GM18499 (cell line): ENCODE measurements at regions not wholly inside any gene's neighbourhood (a gene's known extent, or its start where the extent isn't known, plus 50 kb on each side); places are given as distances from the start of the nearest gene placed in this dataset.

ENCODE experiments used
- ATAC-seq: cut with Tn5 transposase; IDR thresholded peaks from one replicate; pipeline ENCODE4 v1.9.1; 2021; ENCODE audit warnings: moderate number of reproducible peaks; ENCODE audit not compliant: insufficient read depth, unreplicated experiment

DNA sequence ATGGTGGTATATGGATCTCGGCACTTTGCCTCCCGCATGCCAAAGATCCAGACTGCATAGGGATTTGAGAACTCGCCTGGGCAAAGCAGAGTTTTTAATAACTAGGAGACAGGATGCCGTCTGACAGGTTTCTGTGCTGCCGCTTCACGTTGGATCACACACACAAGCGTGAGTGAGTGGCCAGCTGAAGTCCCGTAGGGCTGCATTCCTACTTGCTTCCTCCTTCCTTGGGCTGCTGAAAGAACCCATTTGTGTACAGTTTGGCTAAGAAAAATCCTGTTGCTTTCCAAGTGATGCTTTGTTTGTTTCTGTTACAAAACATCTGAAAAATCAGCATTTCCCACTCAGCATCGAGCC, 604.3 kb upstream of the CFAP20DC start:
- ATAC-seq = no peak

GRCh38 chr3:59653405-59654122, 603.7 kb upstream of the CFAP20DC start:
- no peak for ATAC-seq

GRCh38 chr3:59644479-59645402, 594.9 kb upstream of the CFAP20DC start:
- no peak for ATAC-seq

DNA sequence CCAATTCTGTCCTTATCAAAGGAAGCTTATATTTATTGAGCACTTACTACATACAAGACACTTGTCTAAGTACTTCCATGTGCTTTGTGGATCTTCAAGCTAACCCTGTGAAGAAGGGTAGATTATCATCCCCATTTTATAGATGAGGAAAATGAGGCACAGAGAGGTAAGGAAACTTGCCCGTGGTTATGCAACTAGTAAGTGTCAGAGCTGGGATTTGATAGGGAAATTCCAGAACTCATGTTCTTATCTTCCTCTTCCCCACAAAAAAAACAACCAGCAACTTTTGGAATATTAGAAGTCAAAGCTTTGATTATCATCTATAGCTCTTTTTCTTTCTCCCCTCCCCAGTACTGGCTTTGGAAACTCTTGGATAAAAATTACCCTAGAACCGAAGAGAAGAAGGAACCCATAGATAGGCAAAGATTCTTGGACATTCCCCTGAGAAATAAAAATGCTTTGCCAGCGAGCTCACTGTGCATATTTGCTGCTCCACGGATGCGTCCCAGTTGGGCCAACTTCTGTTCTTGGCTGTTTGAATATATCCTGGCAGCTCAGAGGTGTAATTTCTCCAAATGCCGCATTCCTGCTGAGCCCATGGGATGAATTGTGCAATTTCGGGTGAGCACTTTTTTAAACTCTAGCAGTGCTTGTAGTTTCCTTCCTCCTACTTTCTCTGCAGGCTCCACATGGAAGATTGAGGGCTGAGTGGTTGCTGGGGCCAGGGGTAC, 591.5 kb upstream of the CFAP20DC start:
- ATAC-seq = no peak

DNA sequence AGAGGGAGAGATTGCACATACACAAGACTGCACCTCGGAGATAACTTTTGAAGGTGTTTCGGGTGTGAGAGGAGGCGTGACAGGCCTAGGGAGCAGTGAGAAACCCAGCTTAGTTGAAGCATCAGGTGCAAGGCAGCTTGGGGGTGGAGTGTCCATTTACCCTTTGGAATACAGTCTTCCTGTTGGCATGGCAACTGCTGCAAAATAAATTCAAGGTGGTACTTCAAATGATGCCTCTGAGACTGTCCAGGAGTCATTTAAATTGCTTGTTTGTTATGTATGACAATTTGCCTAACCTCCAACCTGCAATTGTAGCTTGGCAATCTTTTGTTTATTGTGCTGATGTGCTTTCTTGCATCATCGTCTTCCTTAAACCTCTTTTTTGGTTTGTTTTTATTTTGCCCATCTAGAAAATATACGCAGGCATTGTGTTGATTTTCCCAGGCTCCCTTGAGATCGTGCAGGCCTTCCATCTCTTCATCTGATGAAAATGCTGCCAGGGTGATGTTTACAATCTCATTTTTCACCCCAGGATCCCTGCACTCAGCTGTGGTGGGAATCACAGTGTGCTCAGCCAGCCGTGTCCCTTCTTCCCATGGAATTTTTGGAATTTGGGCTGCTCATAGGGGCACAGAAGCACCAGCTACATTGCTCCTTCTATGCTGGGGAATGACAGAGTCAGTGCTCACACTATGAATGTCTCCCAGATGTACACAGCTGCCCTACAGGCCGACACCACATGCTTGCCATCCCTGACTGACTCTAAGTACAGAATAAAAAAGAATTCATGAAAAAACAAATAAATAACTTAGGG, 583.1 kb upstream of the CFAP20DC start:
- no peak for ATAC-seq

GRCh38 chr3:59631482-59631881, 581.7 kb upstream of the CFAP20DC start:
- ATAC-seq = no peak

DNA sequence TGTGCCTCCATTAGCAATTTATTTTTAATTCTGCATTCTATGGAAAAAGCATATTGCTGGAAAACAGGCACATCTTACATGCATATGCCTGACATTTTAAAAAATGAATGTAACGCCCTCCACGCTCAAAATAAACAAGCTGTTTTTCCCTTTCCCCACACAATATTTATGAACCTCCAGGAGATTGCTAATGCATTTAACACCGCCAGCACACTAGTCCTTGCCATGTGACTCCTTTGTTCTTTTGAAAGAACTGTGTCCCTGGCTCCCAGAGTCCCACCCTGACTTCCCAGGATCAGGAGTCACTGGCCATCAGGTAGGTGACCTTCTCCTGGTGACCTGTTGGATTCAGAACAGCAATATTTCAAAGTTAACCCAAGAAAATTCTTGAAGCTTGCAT, 571.2 kb upstream of the CFAP20DC start:
- ATAC-seq = no peak

- no peak for ATAC-seq
Observed at GRCh38 chr3:59620325-59620724, 570.5 kb upstream of the CFAP20DC start.

GRCh38 chr3:59612444-59612715, 562.6 kb upstream of the CFAP20DC start:
- no peak for ATAC-seq

GRCh38 chr3:59611649-59612443, 562.0 kb upstream of the CFAP20DC start:
- ATAC-seq = no peak

GRCh38 chr3:59609657-59610348, 560.0 kb upstream of the CFAP20DC start:
- no peak for ATAC-seq

GRCh38 chr3:59608356-59608755, 558.5 kb upstream of the CFAP20DC start:
- no peak for ATAC-seq

DNA sequence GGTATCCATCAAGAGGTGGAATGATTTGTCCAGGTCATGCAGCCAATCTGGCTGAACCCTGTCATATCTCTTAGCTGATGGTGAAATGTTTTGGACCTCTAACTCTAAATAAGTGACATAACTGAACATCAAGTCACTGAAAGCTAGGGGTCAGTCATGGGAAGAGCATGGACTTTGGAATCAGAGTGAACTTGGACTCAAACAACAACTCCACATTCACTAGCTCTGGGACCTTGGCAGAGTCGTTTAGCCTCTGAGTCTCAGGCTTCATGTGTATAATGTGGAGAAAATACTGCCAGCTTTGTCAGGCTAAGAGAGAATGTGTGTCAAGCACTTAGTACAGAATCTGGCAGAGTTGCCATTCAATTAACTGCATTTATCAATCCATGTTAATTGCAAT, 557.8 kb upstream of the CFAP20DC start:
- no peak for ATAC-seq

GRCh38 chr3:59606638-59607266, 556.9 kb upstream of the CFAP20DC start:
- ATAC-seq = no peak

DNA sequence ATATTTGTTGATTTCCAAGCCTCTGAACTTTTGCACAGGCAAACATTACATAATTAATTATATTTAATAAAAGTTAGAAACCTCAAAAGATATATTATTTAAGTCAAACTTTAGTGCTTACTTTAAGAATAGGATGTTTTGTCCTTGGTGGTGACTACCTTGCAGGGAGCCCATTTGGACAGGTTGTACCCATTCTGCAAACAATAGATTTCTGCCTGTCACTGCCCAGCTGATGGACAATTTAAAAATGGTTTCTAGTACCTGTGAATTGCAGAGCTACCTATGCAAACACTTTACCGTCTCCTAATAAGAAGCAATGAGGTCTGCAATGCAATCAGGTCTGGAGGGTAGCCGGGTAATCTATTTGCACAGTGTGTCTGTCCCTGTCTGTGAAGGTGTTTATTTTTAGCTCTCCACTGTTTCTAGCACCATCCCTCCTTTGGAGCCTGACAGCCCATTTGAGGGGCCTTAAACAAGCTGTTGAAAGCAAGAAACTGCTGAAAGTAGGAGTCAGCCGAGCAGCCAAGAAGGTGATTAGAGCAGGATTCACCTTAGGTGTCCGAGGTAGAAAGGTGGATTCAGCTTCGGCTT, 556.2 kb upstream of the CFAP20DC start:
- ATAC-seq = no peak

GRCh38 chr3:59605318-59605717, 555.5 kb upstream of the CFAP20DC start:
- no peak for ATAC-seq

DNA sequence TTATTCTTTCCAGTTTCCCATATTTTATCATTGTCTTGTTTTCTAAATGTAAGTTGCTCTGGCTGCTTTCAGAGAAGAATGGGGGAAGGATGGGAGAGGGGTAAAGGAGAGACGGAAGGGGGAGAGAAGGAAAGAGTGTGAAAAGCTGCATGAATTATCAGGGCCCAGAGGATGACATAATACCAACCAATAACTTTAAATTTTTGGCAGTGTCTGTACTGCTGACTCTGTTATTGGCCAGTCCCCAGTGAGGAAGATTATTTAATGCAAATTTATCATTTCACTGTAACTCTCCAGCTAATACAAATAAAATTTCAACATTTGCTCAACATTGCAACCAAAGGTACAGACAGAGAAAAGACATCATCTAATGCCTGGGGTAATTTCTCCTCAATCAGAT, 551.7 kb upstream of the CFAP20DC start:
- no peak for ATAC-seq

- ATAC-seq = no peak
Observed at GRCh38 chr3:59600631-59601030, 550.8 kb upstream of the CFAP20DC start.
